ENCODE measurements at regions not wholly inside any gene's neighbourhood (a gene's known extent, or its start where the extent isn't known, plus 50 kb on each side); places are given as distances from the start of the nearest gene placed in this dataset.

GRCh38 chr9:126262738-126263137 is 63.9 kb upstream of the MVB12B start:
- Histone ChIP-seq H3K4me2 (replicated peaks; ENCODE audit: low read depth, low read length, poor library complexity, severe bottlenecking) (no peak overlapping the region), H3K79me2 (ENCODE audit: control insufficient read depth, insufficient read depth, low read length) (no peaks in the 10 kb centered on the region), H3K9me3 (ENCODE audit: control extremely low read depth in 1 of 3, control insufficient read depth in 2 of 3, insufficient read depth in 1 of 3, low read length in 2 of 3) (peaks cover 0 to 5% (median 2%) of the 10 kb centered on the region in 3 donors), H3K9ac (ENCODE audit: low read length) (no peak overlapping the region), H3K4me1 (ENCODE audit: control insufficient read depth in 2 of 2, insufficient read depth in 2 of 2, low read length in 2 of 2) (no peaks in the 10 kb centered on the region), H2AFZ (ENCODE audit: insufficient read depth, low read depth, low read length, poor library complexity, severe bottlenecking) (no peak overlapping the region), H3K4me3 (ENCODE audit: control extremely low read depth in 1 of 5, extremely low read depth in 1 of 5, insufficient read depth in 1 of 5, low read depth in 2 of 5, low read length in 4 of 5) (no peak overlapping the region), H3K36me3 (replicated peaks in 1 of 2; ENCODE audit: control extremely low read depth in 1 of 2, control insufficient read depth in 1 of 2, extremely low read depth in 1 of 2, insufficient read depth in 2 of 2, low read length in 1 of 2) (no peaks in the 10 kb centered on the region), H3K27me3 (replicated peaks in 1 of 4; ENCODE audit: control extremely low read depth in 1 of 4, control insufficient read depth in 3 of 4, insufficient read depth in 4 of 4, low read length in 3 of 4) (peaks cover 0 to 18% (median 9%) of the 10 kb centered on the region in 4 experiments), H4K20me1 (ENCODE audit: control insufficient read depth, insufficient read depth, low read length, poor library complexity, severe bottlenecking) (no peaks in the 10 kb centered on the region), H3K27ac (ENCODE audit: low read length in 2 of 2) (no peak overlapping the region)
- H3K4me3 Mint-ChIP-seq: no peak overlapping the region
- no peak for DNase-seq
- TF ChIP-seq EZH2 (IDR thresholded peaks at IDR 0.05; ENCODE audit: borderline replicate concordance, insufficient read depth, low read depth, low read length, poor library complexity, severe bottlenecking) (no peak), CTCF (IDR thresholded peaks at IDR 0.05) (no peak)
- no peaks in the 10 kb centered on the region for H3K4me1 Mint-ChIP-seq
- peaks cover 49% of the 10 kb centered on the region for H3K27me3 Mint-ChIP-seq
- intact Hi-C loops (cut with micrococcal nuclease): no loop called here
- H3K27ac Mint-ChIP-seq: no peak overlapping the region
- no peak for ATAC-seq (ENCODE audit: low read depth)
- ChIA-PET POLR2A (no interaction called here), CTCF (no interaction called here)
- H3K9me3 Mint-ChIP-seq (ENCODE audit: insufficient read depth): peaks cover 3% of the 10 kb centered on the region

- ChIA-PET POLR2A (no interaction called here), CTCF (no interaction called here)
- DNase-seq (no peak), ATAC-seq (ENCODE audit: low read depth) (no peak)
- H3K9me3 Mint-ChIP-seq (ENCODE audit: insufficient read depth): peaks cover 2% of the 10 kb centered on the region
- no peak overlapping the region for H3K27ac ChIP-seq (ENCODE audit: low read length in 2 of 2)
- no peak overlapping the region for H2AFZ ChIP-seq (ENCODE audit: insufficient read depth, low read depth, low read length, poor library complexity, severe bottlenecking)
- H3K36me3 ChIP-seq (replicated peaks in 1 of 2; ENCODE audit: control extremely low read depth in 1 of 2, control insufficient read depth in 1 of 2, extremely low read depth in 1 of 2, insufficient read depth in 2 of 2, low read length in 1 of 2): no peaks in the 10 kb centered on the region
- no peaks in the 10 kb centered on the region for H3K4me1 ChIP-seq (ENCODE audit: control insufficient read depth in 2 of 2, insufficient read depth in 2 of 2, low read length in 2 of 2)
- TF ChIP-seq CTCF (IDR thresholded peaks at IDR 0.05) (no peak), EZH2 (IDR thresholded peaks at IDR 0.05; ENCODE audit: borderline replicate concordance, insufficient read depth, low read depth, low read length, poor library complexity, severe bottlenecking) (no peak)
- no peak overlapping the region for H3K4me3 ChIP-seq (ENCODE audit: control extremely low read depth in 1 of 5, extremely low read depth in 1 of 5, insufficient read depth in 1 of 5, low read depth in 2 of 5, low read length in 4 of 5)
- H3K27me3 ChIP-seq (replicated peaks in 1 of 4; ENCODE audit: control extremely low read depth in 1 of 4, control insufficient read depth in 3 of 4, insufficient read depth in 4 of 4, low read length in 3 of 4): peaks cover 0 to 10% (median 9%) of the 10 kb centered on the region in 4 experiments
- H3K27ac Mint-ChIP-seq: no peak overlapping the region
- H3K9ac ChIP-seq (ENCODE audit: low read length): no peak overlapping the region
- WGBS (ENCODE audit: insufficient coverage): 71% methylated on average over 1 of the region's 1 CpG
- intact Hi-C loops (cut with micrococcal nuclease): no loop called here
- H3K4me3 Mint-ChIP-seq: no peak overlapping the region
- no peaks in the 10 kb centered on the region for H3K79me2 ChIP-seq (ENCODE audit: control insufficient read depth, insufficient read depth, low read length)
- no peaks in the 10 kb centered on the region for H4K20me1 ChIP-seq (ENCODE audit: control insufficient read depth, insufficient read depth, low read length, poor library complexity, severe bottlenecking)
- peaks cover 0 to 9% (median 3%) of the 10 kb centered on the region in 3 donors for H3K9me3 ChIP-seq (ENCODE audit: control extremely low read depth in 1 of 3, control insufficient read depth in 2 of 3, insufficient read depth in 1 of 3, low read length in 2 of 3)
- no peaks in the 10 kb centered on the region for H3K4me1 Mint-ChIP-seq
- H3K4me2 ChIP-seq (replicated peaks; ENCODE audit: low read depth, low read length, poor library complexity, severe bottlenecking): no peak overlapping the region
- H3K27me3 Mint-ChIP-seq: peaks cover 15% of the 10 kb centered on the region
Measured at GRCh38 chr9:126270556-126270955, 56.1 kb upstream of the MVB12B start.
